ENCODE measurements at regions not wholly inside any gene's neighbourhood (a gene's known extent, or its start where the extent isn't known, plus 50 kb on each side); places are given as distances from the start of the nearest gene placed in this dataset.
A peak's percentile ranks its signal among the peaks of the same experiment; 100 is the strongest.

GRCh38 chr15:68871507-68871906 is 50.8 kb upstream of the ANP32A start:
- no peak for DNase-seq (ENCODE audit: low read depth)

GRCh38 chr15:68874788-68875187 is 54.1 kb upstream of the ANP32A start:
- no peak for DNase-seq (ENCODE audit: low read depth)

GRCh38 chr15:68875377-68876116 is 54.8 kb upstream of the SPESP1 start:
- DNase-seq (ENCODE audit: low read depth) = peak; percentile 85

GRCh38 chr15:68877626-68878025 is 52.7 kb upstream of the SPESP1 start:
- no peak for DNase-seq (ENCODE audit: low read depth)

- no peak for DNase-seq (ENCODE audit: low read depth)
Measured at GRCh38 chr15:68880382-68880781, 49.9 kb upstream of the SPESP1 start.
